Epithelial cell of esophagus (primary cell): ENCODE measurements at regions not wholly inside any gene's neighbourhood (a gene's known extent, or its start where the extent isn't known, plus 50 kb on each side); places are given as distances from the start of the nearest gene placed in this dataset.

Experiments used
- DNase-seq: peaks from one replicate; pipeline ENCODE4 v3.0.0; 2010; ENCODE audit warnings: low read depth
- H3K4me3 ChIP-seq: 2 replicates; pipeline ENCODE4 v1.5.1; 2011; ENCODE audit warnings: mild to moderate bottlenecking, low read length, control low read depth
- TF ChIP-seq, protein P1 (sequence below): IDR thresholded peaks from 2 replicates; pipeline ENCODE4 v1.5.1; 2011; ENCODE audit warnings: low read depth, mild to moderate bottlenecking, low read length, control low read depth, inconsistent platforms; ENCODE audit not compliant: insufficient read depth; ENCODE audit errors: missing control alignments

DNA sequence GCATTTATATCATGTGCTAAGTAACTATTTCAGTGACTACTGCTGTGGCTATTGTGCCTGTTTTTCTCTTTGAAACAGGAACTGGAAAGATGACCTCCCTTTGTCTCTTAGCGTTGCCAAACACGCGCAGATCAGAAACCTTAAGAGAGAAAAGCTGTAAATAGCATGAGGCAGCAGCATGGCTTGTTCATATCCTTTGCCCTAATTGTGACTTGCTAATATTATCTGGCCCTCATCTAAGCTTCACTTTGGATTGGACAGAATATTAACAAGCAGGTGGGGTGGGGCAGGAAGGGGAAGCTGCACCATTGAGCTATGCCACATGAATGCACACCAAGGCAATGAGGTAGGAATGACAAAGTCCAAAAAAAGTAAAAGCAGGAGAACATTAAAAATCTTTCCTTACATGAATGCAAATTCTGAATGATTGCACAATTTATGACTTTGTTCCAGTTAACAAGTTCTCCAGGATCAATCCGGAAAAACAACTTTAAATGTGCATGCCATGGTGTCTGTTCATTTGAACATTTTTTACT, 128.4 kb downstream of the IRS1 start:
- DNase-seq = peak; percentile 82
- TF ChIP-seq, protein P1, sequence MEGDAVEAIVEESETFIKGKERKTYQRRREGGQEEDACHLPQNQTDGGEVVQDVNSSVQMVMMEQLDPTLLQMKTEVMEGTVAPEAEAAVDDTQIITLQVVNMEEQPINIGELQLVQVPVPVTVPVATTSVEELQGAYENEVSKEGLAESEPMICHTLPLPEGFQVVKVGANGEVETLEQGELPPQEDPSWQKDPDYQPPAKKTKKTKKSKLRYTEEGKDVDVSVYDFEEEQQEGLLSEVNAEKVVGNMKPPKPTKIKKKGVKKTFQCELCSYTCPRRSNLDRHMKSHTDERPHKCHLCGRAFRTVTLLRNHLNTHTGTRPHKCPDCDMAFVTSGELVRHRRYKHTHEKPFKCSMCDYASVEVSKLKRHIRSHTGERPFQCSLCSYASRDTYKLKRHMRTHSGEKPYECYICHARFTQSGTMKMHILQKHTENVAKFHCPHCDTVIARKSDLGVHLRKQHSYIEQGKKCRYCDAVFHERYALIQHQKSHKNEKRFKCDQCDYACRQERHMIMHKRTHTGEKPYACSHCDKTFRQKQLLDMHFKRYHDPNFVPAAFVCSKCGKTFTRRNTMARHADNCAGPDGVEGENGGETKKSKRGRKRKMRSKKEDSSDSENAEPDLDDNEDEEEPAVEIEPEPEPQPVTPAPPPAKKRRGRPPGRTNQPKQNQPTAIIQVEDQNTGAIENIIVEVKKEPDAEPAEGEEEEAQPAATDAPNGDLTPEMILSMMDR = no peak
- H3K4me3 ChIP-seq = no peak overlapping the region

DNA sequence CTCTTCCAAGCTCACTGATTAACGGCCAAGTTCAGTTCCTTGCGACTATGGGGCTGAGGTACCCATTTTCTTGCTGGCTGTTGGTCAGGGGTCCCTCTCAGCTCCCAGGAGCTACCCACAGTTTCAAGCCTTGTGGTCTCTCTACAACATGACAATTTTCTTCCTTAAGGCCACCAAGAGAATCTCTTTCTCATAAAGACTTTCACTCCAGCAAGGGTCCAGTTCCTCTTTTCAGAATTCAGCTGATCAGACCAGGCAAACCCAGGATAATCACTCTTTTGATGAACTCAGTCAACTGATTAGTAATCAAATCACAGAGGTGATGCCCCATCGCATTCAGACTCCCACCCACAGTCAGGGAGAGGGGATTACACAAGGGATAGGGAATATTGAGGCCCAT, 129.7 kb downstream of the IRS1 start:
- DNase-seq = no peak
- TF ChIP-seq, protein P1 = no peak
- H3K4me3 ChIP-seq = no peak overlapping the region

DNA sequence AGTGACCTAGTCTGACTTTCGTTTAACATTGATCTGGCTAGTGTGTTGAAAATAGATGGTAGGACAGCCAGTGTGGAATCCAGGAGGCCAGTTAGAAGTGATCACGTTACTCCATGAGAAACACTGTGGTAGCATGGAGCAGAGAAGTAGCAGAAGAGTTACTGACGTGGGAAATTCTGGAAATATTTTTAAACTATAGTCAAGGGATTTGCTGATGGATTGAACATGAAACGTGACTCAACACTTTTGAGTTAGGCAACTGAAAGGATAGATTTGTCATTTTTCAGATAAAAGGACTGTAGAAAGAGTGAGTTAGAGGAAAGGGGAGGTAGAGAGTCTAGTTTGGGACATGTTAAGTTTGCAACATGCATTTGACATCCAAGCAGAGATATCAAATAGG, 130.4 kb downstream of the IRS1 start:
- no peak for DNase-seq
- no peak overlapping the region for H3K4me3 ChIP-seq
- TF ChIP-seq, protein P1 = no peak

DNA sequence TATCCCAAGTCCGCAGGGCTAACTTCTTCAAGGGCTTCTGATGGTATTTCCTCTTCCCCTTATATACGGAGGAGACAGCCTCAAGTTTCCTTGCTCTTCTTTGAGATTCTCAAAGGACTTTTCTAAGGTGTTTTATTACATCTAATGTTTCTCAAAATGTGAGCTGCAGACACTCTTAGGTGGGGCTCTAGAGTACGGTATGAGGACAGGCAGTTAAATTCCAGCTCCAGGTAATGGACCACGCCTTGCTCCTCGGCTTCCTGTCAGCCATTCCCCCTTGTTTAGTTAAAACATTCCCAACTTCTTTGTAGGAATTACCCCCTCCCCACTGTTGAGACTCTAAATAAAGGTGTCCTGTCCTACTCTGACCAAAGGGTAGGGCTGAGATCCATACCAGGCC, 131.9 kb downstream of the IRS1 start:
- TF ChIP-seq, protein P1 = no peak
- no peak for DNase-seq
- H3K4me3 ChIP-seq = no peak overlapping the region

DNA sequence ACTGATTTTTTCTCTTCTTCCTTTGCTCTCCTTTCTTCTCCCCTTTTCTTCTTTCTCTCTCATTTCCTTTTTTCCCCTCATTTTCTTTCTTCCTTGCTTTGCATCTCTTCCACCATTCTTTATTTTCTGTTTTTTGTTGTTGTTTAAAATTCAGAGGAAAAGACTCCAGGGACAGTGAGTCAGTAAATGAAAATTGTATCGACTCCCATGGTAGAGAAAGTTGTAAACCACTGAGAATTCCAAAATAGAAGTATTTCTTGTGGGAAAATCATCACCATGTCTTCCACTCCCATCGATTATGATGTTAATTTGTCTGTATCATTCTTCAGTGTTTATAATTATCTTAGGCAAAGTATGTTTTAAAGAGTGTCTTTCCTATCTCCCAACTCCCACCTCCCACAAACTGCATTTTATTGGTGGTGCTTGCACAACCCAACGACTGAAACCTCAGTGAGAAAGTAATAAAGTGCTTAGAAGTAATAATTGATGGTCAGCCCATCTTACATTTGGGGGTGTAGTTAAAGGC, 134.3 kb downstream of the IRS1 start:
- TF ChIP-seq, protein P1 = no peak
- no peak for DNase-seq
- no peak overlapping the region for H3K4me3 ChIP-seq

DNA sequence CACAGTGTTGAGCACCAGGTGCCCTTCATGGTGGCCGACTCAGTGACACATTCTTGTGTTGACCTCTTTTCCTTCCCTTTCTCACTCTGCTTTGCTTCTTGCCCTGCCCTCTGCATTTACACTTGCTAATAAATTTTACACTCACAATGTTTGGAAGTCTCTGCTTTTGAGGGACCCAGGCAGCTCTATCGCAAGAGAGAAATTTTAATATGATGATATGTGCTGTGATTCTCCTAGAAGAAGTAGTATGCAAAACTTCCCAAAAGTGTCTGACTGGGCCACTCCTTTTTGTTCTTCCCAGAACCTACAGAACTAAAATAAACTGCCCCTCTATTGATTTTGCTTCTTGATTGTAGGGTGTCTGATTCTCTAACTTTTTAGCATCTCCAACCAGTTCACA, 135.0 kb downstream of the IRS1 start:
- DNase-seq = no peak
- TF ChIP-seq, protein P1 = no peak
- no peak overlapping the region for H3K4me3 ChIP-seq

DNA sequence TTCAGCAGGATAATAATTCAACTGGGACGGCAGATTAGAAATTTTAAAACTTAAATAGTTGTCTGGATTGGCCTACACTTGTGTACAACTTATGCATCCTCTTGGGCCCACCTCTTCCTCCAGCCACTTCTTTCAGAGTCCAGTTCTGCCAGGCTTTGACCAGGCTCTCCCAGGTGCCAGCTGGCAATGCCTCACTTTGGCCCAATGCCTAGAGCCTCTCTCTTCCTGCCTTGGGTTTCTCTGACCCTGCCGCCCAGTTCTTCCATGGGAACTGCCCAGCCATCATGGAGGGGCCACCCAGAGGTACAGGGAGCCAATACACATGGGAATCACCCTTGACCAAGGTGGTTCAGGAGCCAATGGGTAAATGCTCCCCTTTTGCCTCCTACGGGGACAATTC, 135.5 kb downstream of the IRS1 start:
- DNase-seq = no peak
- TF ChIP-seq, protein P1 = no peak

More for the DNA sequence above, 135.5 kb downstream of the IRS1 start:
- H3K4me3 ChIP-seq = no peak overlapping the region
